ENCODE measurements at regions not wholly inside any gene's neighbourhood (a gene's known extent, or its start where the extent isn't known, plus 50 kb on each side); places are given as distances from the start of the nearest gene placed in this dataset.
"Not testable (repeated sequence)": the region's sequence is repeated elsewhere in the genome, so short reads cannot be mapped to it uniquely, and the experiment has no call there.

DNA sequence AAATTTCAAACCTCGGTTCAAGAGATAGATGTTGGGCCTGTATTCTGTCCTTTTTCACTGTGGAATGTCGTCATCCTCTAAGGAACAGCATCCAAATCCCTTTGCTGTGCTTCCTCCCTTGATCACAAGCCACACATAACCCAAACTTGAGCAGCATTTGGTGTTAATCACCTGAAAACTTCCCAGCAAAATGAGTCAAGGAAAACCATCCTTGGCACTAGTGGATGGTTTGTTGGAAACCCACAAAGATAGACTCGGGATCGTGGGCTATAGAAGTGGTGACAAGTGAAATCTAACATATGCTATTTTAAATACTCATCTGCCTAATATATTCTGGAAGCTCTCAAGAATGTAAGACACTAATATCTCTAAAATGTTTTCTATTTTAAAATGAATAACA, 459.1 kb downstream of the SETD4 start:
- no peak for DNase-seq (ENCODE audit: extremely low read depth, low read depth)
- TF ChIP-seq, protein P1, sequence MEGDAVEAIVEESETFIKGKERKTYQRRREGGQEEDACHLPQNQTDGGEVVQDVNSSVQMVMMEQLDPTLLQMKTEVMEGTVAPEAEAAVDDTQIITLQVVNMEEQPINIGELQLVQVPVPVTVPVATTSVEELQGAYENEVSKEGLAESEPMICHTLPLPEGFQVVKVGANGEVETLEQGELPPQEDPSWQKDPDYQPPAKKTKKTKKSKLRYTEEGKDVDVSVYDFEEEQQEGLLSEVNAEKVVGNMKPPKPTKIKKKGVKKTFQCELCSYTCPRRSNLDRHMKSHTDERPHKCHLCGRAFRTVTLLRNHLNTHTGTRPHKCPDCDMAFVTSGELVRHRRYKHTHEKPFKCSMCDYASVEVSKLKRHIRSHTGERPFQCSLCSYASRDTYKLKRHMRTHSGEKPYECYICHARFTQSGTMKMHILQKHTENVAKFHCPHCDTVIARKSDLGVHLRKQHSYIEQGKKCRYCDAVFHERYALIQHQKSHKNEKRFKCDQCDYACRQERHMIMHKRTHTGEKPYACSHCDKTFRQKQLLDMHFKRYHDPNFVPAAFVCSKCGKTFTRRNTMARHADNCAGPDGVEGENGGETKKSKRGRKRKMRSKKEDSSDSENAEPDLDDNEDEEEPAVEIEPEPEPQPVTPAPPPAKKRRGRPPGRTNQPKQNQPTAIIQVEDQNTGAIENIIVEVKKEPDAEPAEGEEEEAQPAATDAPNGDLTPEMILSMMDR (IDR thresholded peaks at IDR 0.05; ENCODE audit: low read depth, low read length): no peak

DNA sequence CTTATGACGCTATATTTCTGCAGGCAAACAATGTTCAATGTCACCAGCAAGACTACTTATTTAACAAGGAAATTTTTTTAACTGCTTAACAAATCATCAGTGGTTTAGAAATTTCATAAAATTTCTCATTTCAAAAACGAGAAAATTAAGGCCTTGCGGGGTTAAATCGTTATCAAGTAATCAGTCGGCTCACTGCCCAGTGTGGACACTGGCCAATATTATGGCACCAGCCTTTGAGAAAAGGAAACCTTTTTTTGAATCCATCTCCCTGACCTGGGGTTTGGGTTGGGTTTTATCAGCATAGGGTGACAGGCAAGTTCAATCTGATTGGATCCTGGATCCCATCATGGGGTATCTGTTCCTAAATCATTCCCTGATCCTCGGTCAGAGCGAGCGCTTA, 461.2 kb downstream of the SETD4 start:
- no peak for DNase-seq (ENCODE audit: extremely low read depth, low read depth)
- TF ChIP-seq, protein P1 (IDR thresholded peaks at IDR 0.05; ENCODE audit: low read depth, low read length): no peak

GRCh38 chr21:35597750-35598339, 462.5 kb downstream of the SETD4 start:
- no peak for DNase-seq (ENCODE audit: extremely low read depth, low read depth)
- TF ChIP-seq, protein P1 (IDR thresholded peaks at IDR 0.05; ENCODE audit: low read depth, low read length): no peak

- TF ChIP-seq, protein P1 (IDR thresholded peaks at IDR 0.05; ENCODE audit: low read depth, low read length): no peak
- no peak for DNase-seq (ENCODE audit: extremely low read depth, low read depth)
These were observed 465.4 kb downstream of the SETD4 start for GRCh38 chr21:35594905-35595304.

- TF ChIP-seq, protein P1 (IDR thresholded peaks at IDR 0.05; ENCODE audit: low read depth, low read length): no peak
- DNase-seq (ENCODE audit: extremely low read depth, low read depth): no peak
These were observed 467.3 kb downstream of the SETD4 start for GRCh38 chr21:35593000-35593502.

DNA sequence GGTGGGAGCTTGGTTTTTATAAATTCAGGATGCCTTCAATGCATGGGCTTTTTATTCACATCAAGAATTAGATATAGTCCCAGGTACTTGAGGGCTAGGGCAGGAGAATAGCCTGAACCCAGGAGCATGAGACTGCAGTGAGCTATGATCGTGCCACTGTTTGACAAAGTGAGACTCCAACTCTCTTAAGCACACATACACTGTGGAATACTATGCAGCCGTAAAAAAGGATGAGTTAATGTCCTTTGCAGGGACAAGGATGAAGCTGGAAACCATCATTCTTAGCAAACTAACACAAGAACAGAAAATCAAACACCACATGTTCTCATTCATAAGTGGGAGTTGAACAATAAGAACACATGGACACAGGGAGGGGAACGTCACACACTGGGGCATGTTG, 470.0 kb downstream of the SETD4 start:
- not testable (repeated sequence) for DNase-seq (ENCODE audit: extremely low read depth, low read depth)

DNA sequence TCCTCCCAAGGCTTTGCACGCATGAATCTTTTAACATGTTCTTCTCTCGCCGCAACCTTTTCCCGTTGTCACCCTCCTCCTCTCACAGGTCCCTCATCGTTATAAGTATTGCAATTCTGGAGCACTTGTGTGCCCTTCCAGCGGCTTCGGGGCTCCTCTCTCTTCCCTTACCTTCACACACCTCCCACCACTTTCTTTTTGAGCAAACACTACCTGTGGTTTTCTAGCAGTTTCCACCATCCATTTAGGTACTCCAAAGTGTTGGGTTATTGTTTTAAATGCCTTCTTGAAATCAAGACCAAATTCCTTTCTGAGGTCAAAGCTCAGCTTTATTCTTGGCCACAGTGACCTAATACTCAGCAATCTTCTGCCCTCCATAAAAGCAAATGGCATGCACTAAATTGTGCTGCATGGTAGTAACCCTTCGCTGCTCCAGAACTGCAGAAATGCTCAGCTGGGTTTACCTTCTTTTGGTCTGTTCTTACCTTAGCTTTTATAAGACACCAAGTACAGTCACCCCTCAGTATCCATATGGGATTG, 472.4 kb downstream of the SETD4 start:
- TF ChIP-seq, protein P1 (IDR thresholded peaks at IDR 0.05; ENCODE audit: low read depth, low read length): no peak
- no peak for DNase-seq (ENCODE audit: extremely low read depth, low read depth)

- TF ChIP-seq, protein P1 (IDR thresholded peaks at IDR 0.05; ENCODE audit: low read depth, low read length): no peak
- DNase-seq (ENCODE audit: extremely low read depth, low read depth): no peak
These were observed 474.0 kb downstream of the SETD4 start for GRCh38 chr21:35586305-35586704.

Measured in AG09319 (cell line).